HepG2 (cell line): ENCODE measurements at regions not wholly inside any gene's neighbourhood (a gene's known extent, or its start where the extent isn't known, plus 50 kb on each side); places are given as distances from the start of the nearest gene placed in this dataset.

Source experiments
- ATAC-seq: fragments of 200-7000 bp; cut with Tn5 transposase; 3 replicates; pipeline ENCODE4 v1.9.1; 2020; ENCODE audit warnings: mild to moderate bottlenecking, moderate library complexity
- BruUV-seq: library from RNA; stranded (reverse); fragments of 400-500 nt; replicated peaks from 2 replicates; lab custom pipeline; 2021; lab: Mats Ljungman, UMichigan
- CTCF ChIA-PET: fragments of 300-600 bp; formaldehyde crosslinking; extraction: SDS; loops from one replicate; lab custom pipeline; 2021; ENCODE audit warnings: low total read pairs, inconsistent platforms, low intra/inter-chr PET ratio; lab: Yijun Ruan, JAX
- POLR2A ChIA-PET: fragments of 350-600 bp; sonication (Branson Sonifier 250); formaldehyde crosslinking; loops from one replicate; lab custom pipeline; 2020; ENCODE audit warnings: antibody characterized with exemption, inconsistent platforms; lab: Yijun Ruan, JAX
- DNase-seq: peaks from one replicate; pipeline ENCODE4 v3.0.0-alpha.2; 2015; ENCODE audit warnings: low spot score
- FAIRE-seq: peaks from 3 replicates; lab custom pipeline; 2011; peaks lifted over from hg19 to GRCh38; lab: Jason Lieb, UNC
- H2AFZ ChIP-seq: one replicate; pipeline ENCODE4 v1.6.1; 2011; ENCODE audit warnings: low read length, inconsistent platforms
- H3K27ac ChIP-seq: fragments of 300-600 bp; 3 replicates; pipeline ENCODE4 v1.8.0; 2011; ENCODE audit warnings: mixed run types, mild to moderate bottlenecking, mixed read lengths, low read length, inconsistent platforms; ENCODE audit not compliant: insufficient read depth; ENCODE audit errors: extremely low read length
- H3K27me3 ChIP-seq, 2 experiments: fragments of 200-600 bp in 1 of 2; 2 replicates in 1 of 2; 3 replicates in 1 of 2; pipeline versions ENCODE4 v1.6.0 to v1.8.0; 2011; ENCODE audit warnings: low read length in 2 of 2, mild to moderate bottlenecking in 2 of 2, moderate library complexity in 2 of 2, inconsistent platforms in 1 of 2; ENCODE audit not compliant: insufficient read depth in 2 of 2, control insufficient read depth in 1 of 2
- H3K36me3 ChIP-seq, 2 experiments: fragments of 200-600 bp in 1 of 2; replicated peaks in 1 of 2; 2 replicates in 1 of 2; 3 replicates in 1 of 2; pipeline versions ENCODE4 v1.5.1 to v1.8.0; 2011; ENCODE audit warnings: low read length in 2 of 2, inconsistent platforms in 1 of 2; ENCODE audit not compliant: insufficient read depth in 2 of 2, control insufficient read depth in 1 of 2
- H3K4me1 ChIP-seq: 2 replicates; pipeline ENCODE4 v1.5.1; 2012; ENCODE audit warnings: low read length, inconsistent platforms; ENCODE audit not compliant: insufficient read depth
- H3K4me2 ChIP-seq: 2 replicates; pipeline ENCODE4 v1.6.0; 2011; ENCODE audit warnings: low read depth, low read length, inconsistent platforms
- H3K4me3 ChIP-seq, 3 experiments: fragments of 200-600 bp in 1 of 3; sonication (generic), shearing (Covaris generic) in 1 of 3; replicated peaks in 1 of 3; 2 replicates each; pipeline ENCODE4 v1.5.1; 2011 to 2016; ENCODE audit warnings: low read length in 3 of 3, inconsistent platforms in 2 of 3, low read depth in 2 of 3, mild to moderate bottlenecking in 2 of 3, control low read depth in 1 of 3, mixed read lengths in 1 of 3; ENCODE audit not compliant: insufficient read depth in 1 of 3
- H3K79me2 ChIP-seq: one replicate; pipeline ENCODE4 v1.6.1; 2011; ENCODE audit warnings: low read length, inconsistent platforms; ENCODE audit not compliant: insufficient read depth
- H3K9ac ChIP-seq: 2 replicates; pipeline ENCODE4 v1.6.0; 2011; ENCODE audit warnings: mild to moderate bottlenecking, low read depth, low read length, inconsistent platforms; ENCODE audit not compliant: insufficient read depth
- H3K9me3 ChIP-seq: 2 replicates; pipeline ENCODE4 v1.5.1; 2012; ENCODE audit warnings: mild to moderate bottlenecking, low read length
- H4K20me1 ChIP-seq: 2 replicates; pipeline ENCODE4 v1.6.0; 2011; ENCODE audit warnings: inconsistent platforms, mild to moderate bottlenecking, low read length, moderate library complexity; ENCODE audit not compliant: insufficient read depth
- ASH2L ChIP-seq: fragments of 300-600, 200-600 bp; sonication (generic); IDR thresholded peaks from 2 replicates; pipeline ENCODE4 v1.7.0; 2017; ENCODE audit warnings: low read depth, mild to moderate bottlenecking, moderate library complexity, mixed read lengths, low read length; ENCODE audit not compliant: insufficient read length
- ATRX ChIP-seq: sonication (generic); formaldehyde crosslinking; IDR thresholded peaks from 2 replicates; pipeline ENCODE4 v1.4.0; 2020; ENCODE audit warnings: missing genetic modification reagents, borderline replicate concordance
- CREM ChIP-seq, 2 experiments: sonication (generic) in 1 of 2; formaldehyde crosslinking in 1 of 2; IDR thresholded peaks; 2 replicates each; pipeline versions ENCODE4 v1.4.0 to v1.6.1; 2016 to 2020; ENCODE audit warnings: antibody characterized with exemption in 1 of 2, mild to moderate bottlenecking in 1 of 2, missing genetic modification reagents in 1 of 2
- FOXK2 ChIP-seq: fragments of 450-650 bp; IDR thresholded peaks from 2 replicates; pipeline ENCODE4 v1.6.1; 2016
- JUN ChIP-seq: sonication (generic); formaldehyde crosslinking; IDR thresholded peaks from 2 replicates; pipeline ENCODE4 v1.4.0; 2020; ENCODE audit warnings: mild to moderate bottlenecking, missing genetic modification reagents
- JUND ChIP-seq: sonication (generic); formaldehyde crosslinking; IDR thresholded peaks from 2 replicates; pipeline ENCODE4 v1.8.0; 2022; ENCODE audit warnings: mild to moderate bottlenecking, missing genetic modification reagents
- NFE2 ChIP-seq: sonication (generic); formaldehyde crosslinking; IDR thresholded peaks from 2 replicates; pipeline ENCODE4 v1.4.0; 2020; ENCODE audit warnings: missing genetic modification reagents
- NONO ChIP-seq, 2 experiments: fragments of 450-650 bp in 1 of 2; sonication (generic) in 1 of 2; formaldehyde crosslinking in 1 of 2; IDR thresholded peaks in 1 of 2; conservative IDR thresholded peaks in 1 of 2; 2 replicates each; pipeline versions ENCODE4 v1.6.1 to v1.8.0; 2017 to 2022; ENCODE audit warnings: mild to moderate bottlenecking in 1 of 2, missing genetic modification reagents in 1 of 2, moderate library complexity in 1 of 2
- SKI ChIP-seq: fragments of 450-650 bp; IDR thresholded peaks from one replicate; pipeline ENCODE4 v1.6.1; 2018; ENCODE audit warnings: mild to moderate bottlenecking; ENCODE audit not compliant: partially characterized antibody
- ZBTB38 ChIP-seq: sonication (generic); formaldehyde crosslinking; IDR thresholded peaks from 2 replicates; pipeline ENCODE4 v1.5.1; 2020; ENCODE audit warnings: mild to moderate bottlenecking, missing genetic modification reagents
- ZFP36 ChIP-seq: fragments of 150-350 bp; IDR thresholded peaks from 2 replicates; pipeline ENCODE4 v1.6.1; 2018; ENCODE audit warnings: borderline replicate concordance, low read length, low read depth; ENCODE audit not compliant: partially characterized antibody
- ZMYM4 ChIP-seq: sonication (generic); formaldehyde crosslinking; IDR thresholded peaks from 2 replicates; pipeline ENCODE4 v1.8.1; 2023; ENCODE audit warnings: mild to moderate bottlenecking, missing genetic modification reagents
- ZNF138 ChIP-seq: sonication (generic); formaldehyde crosslinking; IDR thresholded peaks from 2 replicates; pipeline ENCODE4 v1.5.0; 2020; ENCODE audit warnings: mild to moderate bottlenecking, low read depth, missing genetic modification reagents
- ZNF484 ChIP-seq: sonication (generic); formaldehyde crosslinking; IDR thresholded peaks from 2 replicates; pipeline ENCODE4 v1.5.1; 2020; ENCODE audit warnings: mild to moderate bottlenecking, low read depth, missing genetic modification reagents, borderline replicate concordance
- ZNF496 ChIP-seq: sonication (generic); formaldehyde crosslinking; IDR thresholded peaks from 2 replicates; pipeline ENCODE4 v1.8.1; 2023; ENCODE audit warnings: mild to moderate bottlenecking, moderate library complexity, missing genetic modification reagents; ENCODE audit not compliant: insufficient replicate concordance
- WGBS: methylation state at CpG from one replicate; pipeline ENCODE4 v1.1.6; 2017; ENCODE audit warnings: low lambda C conversion rate; 5-methylcytosine and 5-hydroxymethylcytosine counted together
- in situ Hi-C: cut with HindIII; loops from 2 replicates; pipeline ENCODE4 v1.10.0; 2017; ENCODE audit warnings: low pct_unique_long_range_greater_than_20kb; ENCODE audit not compliant: extremely low pct_ligation_motif_present
- intact Hi-C: fragments of 100-400 bp; cut with micrococcal nuclease; formaldehyde crosslinking; loops from one replicate; pipeline ENCODE4 v1.10.0; 2022; ENCODE audit not compliant: unreplicated experiment
- TF ChIP-seq, protein P1 (sequence below): sonication (generic); formaldehyde crosslinking; IDR thresholded peaks from 2 replicates; pipeline ENCODE4 v1.5.1; 2020; ENCODE audit warnings: mild to moderate bottlenecking, missing genetic modification reagents, borderline replicate concordance
- TF ChIP-seq, protein P2 (sequence below): sonication (generic); formaldehyde crosslinking; IDR thresholded peaks from 2 replicates; pipeline ENCODE4 v1.4.0; 2020; ENCODE audit warnings: mild to moderate bottlenecking, missing genetic modification reagents
- TF ChIP-seq, protein P3 (sequence below): sonication (generic); formaldehyde crosslinking; IDR thresholded peaks from 2 replicates; pipeline ENCODE4 v1.8.1; 2023; ENCODE audit warnings: mild to moderate bottlenecking, inconsistent platforms, moderate library complexity, missing genetic modification reagents, borderline replicate concordance
- TF ChIP-seq, protein P4 (sequence below): sonication (generic); formaldehyde crosslinking; IDR thresholded peaks from 2 replicates; pipeline ENCODE4 v1.5.1; 2020; ENCODE audit warnings: missing genetic modification reagents, mild to moderate bottlenecking, borderline replicate concordance
- TF ChIP-seq, protein P5 (sequence below): IDR thresholded peaks from 2 replicates; pipeline ENCODE4 v1.6.1; 2012; ENCODE audit warnings: inconsistent platforms

DNA sequence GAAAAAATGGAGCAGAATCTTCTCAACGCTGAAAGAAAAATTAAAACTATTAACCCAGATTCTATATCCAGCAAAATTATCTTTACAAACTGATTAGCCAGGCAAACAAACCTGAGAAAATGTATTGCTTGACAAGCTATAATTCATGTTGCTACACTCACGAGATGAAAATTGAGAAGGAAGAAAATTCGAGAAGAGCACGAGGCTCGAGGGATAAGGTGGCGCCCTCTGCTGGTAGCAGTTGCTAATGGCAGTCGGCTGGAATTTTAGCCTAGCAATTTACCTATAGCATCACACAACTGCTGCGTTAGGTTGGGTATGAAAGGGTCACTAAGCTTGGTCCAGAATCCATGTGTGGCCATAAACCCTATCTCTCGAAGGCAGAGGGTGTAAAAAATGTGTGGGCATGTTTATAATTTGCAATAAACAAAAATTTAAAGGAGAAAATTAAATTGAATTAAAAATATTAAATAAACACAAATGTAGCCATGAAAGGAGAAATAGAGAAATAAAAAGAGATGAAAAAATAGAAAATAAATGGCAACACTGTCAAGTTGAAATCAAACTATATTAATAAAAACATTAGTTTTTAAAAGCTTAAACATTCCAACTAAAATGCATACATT lies 126.6 kb downstream of the PPP4R3C start:
- H3K27me3 ChIP-seq = no peaks in the 10 kb centered on the region
- ATAC-seq (no peak), FAIRE-seq (peak; percentile 34), DNase-seq (peak; percentile 2)
- peak overlapping the region; percentile 7; the same call in 1 of the 2 replicates for H3K4me2 ChIP-seq
- no peak overlapping the region for H3K9ac ChIP-seq
- in situ Hi-C loops = no loop called here
- no peaks in the 10 kb centered on the region for H3K36me3 ChIP-seq
- intact Hi-C loops = loop anchor here (2.0 kb wide), 1 partner anchor 684 kb away; no protein-coding TSS in a partner anchor
- ChIA-PET CTCF (no interaction called here), POLR2A (no interaction called here)
- 13% methylated on average over 9 of the region's 9 CpGs for WGBS
- no TSS peak for BruUV-seq
- no peak overlapping the region for H3K4me3 ChIP-seq
- no peaks in the 10 kb centered on the region for H4K20me1 ChIP-seq
- H2AFZ ChIP-seq = no peak overlapping the region
- H3K27ac ChIP-seq = no peak overlapping the region
- no peaks in the 10 kb centered on the region for H3K4me1 ChIP-seq
- H3K79me2 ChIP-seq = no peaks in the 10 kb centered on the region
- H3K9me3 ChIP-seq = no peaks in the 10 kb centered on the region
- TF ChIP-seq JUND (CRISPR knock-in tag) (no peak), ATRX (CRISPR knock-in tag) (no peak), ZNF484 (CRISPR knock-in tag) (no peak), FOXK2 (no peak), ZFP36 (no peak), ZMYM4 (CRISPR knock-in tag) (peak; percentile 41; the same call in 1 of the 2 replicates), ZNF496 (no peak), JUN (CRISPR knock-in tag) (no peak), ZNF138 (no peak), SKI (no peak), ASH2L (no peak), CREM (IDR thresholded peaks at IDR 0.05) (no peak), CREM (CRISPR knock-in tag; IDR thresholded peaks at IDR 0.05) (no peak), NFE2 (CRISPR knock-in tag) (no peak), NONO (IDR thresholded peaks at IDR 0.05) (no peak), NONO (CRISPR knock-in tag; conservative IDR thresholded peaks at IDR 0.05) (no peak), ZBTB38 (CRISPR knock-in tag) (no peak)
- TF ChIP-seq, protein P1, sequence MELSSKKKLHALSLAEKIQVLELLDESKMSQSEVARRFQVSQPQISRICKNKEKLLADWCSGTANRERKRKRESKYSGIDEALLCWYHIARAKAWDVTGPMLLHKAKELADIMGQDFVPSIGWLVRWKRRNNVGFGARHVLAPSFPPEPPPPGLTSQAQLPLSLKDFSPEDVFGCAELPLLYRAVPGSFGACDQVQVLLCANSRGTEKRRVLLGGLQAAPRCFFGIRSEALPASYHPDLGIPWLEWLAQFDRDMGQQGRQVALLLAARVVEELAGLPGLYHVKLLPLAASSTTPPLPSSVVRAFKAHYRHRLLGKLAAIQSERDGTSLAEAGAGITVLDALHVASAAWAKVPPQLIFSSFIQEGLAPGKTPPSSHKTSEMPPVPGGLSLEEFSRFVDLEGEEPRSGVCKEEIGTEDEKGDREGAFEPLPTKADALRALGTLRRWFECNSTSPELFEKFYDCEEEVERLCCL (CRISPR knock-in tag) = no peak
- TF ChIP-seq, protein P2, sequence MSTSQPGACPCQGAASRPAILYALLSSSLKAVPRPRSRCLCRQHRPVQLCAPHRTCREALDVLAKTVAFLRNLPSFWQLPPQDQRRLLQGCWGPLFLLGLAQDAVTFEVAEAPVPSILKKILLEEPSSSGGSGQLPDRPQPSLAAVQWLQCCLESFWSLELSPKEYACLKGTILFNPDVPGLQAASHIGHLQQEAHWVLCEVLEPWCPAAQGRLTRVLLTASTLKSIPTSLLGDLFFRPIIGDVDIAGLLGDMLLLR (CRISPR knock-in tag) = no peak
- TF ChIP-seq, protein P3, sequence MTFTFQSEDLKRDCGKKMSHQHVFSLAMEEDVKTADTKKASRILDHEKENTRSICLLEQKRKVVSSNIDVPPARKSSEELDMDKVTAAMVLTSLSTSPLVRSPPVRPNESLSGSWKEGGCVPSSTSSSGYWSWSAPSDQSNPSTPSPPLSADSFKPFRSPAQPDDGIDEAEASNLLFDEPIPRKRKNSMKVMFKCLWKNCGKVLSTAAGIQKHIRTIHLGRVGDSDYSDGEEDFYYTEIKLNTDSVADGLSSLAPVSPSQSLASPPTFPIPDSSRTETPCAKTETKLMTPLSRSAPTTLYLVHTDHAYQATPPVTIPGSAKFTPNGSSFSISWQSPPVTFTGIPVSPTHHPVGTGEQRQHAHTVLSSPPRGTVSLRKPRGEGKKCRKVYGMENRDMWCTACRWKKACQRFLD = no peak
- TF ChIP-seq, protein P4, sequence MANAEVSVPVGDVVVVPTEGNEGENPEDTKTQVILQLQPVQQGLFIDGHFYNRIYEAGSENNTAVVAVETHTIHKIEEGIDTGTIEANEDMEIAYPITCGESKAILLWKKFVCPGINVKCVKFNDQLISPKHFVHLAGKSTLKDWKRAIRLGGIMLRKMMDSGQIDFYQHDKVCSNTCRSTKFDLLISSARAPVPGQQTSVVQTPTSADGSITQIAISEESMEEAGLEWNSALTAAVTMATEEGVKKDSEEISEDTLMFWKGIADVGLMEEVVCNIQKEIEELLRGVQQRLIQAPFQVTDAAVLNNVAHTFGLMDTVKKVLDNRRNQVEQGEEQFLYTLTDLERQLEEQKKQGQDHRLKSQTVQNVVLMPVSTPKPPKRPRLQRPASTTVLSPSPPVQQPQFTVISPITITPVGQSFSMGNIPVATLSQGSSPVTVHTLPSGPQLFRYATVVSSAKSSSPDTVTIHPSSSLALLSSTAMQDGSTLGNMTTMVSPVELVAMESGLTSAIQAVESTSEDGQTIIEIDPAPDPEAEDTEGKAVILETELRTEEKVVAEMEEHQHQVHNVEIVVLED (CRISPR knock-in tag) = no peak
- TF ChIP-seq, protein P5, sequence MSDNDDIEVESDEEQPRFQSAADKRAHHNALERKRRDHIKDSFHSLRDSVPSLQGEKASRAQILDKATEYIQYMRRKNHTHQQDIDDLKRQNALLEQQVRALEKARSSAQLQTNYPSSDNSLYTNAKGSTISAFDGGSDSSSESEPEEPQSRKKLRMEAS = 0 out of 2 replicates have a peak, but pooled peaks have one; percentile 42
